ENCODE measurements at regions not wholly inside any gene's neighbourhood (a gene's known extent, or its start where the extent isn't known, plus 50 kb on each side); places are given as distances from the start of the nearest gene placed in this dataset.

GRCh38 chr10:62548686-62549085 is 174.5 kb downstream of the ZNF365 start:
- DNase-seq (ENCODE audit: low read depth), result no peak

DNA sequence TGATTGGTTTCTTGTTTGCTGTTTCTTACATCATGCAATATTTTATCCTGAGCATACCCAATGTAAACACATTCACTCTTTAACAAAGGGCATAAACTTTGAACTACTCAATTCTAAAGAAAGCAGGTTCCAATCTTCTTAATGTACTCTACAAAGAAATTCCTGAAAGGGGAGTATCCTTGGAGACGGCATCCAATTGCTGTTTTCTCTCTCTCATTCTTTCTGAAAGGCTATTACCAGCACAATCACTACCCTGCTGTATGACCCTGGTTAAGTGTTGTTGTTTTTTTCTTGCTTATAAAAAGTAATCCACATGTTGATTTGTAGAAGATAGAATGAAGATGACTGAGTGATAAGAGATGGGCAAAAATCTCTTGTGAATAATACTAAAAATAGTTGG is 176.0 kb downstream of the ZNF365 start:
- DNase-seq (ENCODE audit: low read depth), result no peak

GRCh38 chr10:62554632-62555199 is 180.5 kb downstream of the ZNF365 start:
- peak; percentile 5 for DNase-seq (ENCODE audit: low read depth)

GRCh38 chr10:62559481-62560200 is 185.5 kb downstream of the ZNF365 start:
- DNase-seq (ENCODE audit: low read depth), result no peak

DNA sequence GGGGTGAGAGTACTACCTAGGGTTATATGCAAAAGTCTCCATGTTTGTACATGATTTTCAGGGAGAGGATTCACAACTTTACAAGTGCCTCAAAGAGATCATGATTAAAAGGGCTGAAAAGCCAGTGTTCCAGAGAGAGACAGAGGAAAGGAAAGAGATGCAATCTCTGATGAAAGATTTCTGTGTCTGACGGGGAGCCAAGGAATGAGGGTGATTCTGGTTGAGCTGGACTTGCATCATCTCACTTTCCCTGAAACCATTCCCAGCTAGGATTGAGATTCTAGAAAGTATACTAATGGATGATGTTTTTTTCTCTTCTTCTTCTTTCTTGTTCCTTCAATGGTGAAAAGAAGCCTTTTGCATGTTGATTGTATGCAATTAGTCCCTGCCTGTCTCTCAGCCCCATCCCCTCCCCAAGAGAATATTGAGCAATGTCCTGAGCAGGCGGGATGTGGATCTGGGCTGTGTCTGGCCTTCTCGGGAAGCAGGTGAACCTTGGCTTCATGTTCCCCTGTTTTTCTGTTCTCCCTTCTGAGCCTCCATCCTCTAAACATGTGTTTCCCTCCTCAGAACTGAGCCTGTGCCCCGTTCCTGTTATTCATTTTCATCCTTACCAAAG is 186.1 kb downstream of the ZNF365 start:
- no peak for DNase-seq (ENCODE audit: low read depth)

- DNase-seq (ENCODE audit: low read depth), result no peak
These were observed 187.0 kb downstream of the ZNF365 start for GRCh38 chr10:62561151-62561550.

GRCh38 chr10:62562101-62562500 is 187.9 kb downstream of the ZNF365 start:
- DNase-seq (ENCODE audit: low read depth), result no peak

GRCh38 chr10:62562795-62563194 is 188.6 kb downstream of the ZNF365 start:
- no peak for DNase-seq (ENCODE audit: low read depth)

- no peak for DNase-seq (ENCODE audit: low read depth)
These were observed 199.8 kb downstream of the ZNF365 start for GRCh38 chr10:62573929-62574328.

DNA sequence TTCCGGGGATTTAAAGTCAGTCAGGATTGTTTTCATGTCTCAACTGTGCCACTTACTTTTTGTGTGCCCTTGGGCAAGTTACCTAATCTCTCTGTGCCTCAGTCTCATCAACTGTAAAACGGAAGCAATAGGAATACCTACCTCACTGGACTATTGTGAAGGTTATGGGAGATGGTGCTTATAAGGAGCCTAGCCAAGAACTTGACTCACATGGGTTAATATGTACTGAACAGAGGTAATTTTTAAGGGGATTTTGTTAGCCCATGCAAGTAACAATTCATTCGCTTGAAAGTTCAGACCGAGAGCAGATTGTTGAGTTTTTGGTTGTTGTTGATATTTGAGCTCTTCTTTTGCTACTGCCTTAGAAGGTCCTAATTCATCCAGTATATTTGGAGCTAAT is 202.9 kb downstream of the ZNF365 start:
- DNase-seq (ENCODE audit: low read depth), result no peak

DNA sequence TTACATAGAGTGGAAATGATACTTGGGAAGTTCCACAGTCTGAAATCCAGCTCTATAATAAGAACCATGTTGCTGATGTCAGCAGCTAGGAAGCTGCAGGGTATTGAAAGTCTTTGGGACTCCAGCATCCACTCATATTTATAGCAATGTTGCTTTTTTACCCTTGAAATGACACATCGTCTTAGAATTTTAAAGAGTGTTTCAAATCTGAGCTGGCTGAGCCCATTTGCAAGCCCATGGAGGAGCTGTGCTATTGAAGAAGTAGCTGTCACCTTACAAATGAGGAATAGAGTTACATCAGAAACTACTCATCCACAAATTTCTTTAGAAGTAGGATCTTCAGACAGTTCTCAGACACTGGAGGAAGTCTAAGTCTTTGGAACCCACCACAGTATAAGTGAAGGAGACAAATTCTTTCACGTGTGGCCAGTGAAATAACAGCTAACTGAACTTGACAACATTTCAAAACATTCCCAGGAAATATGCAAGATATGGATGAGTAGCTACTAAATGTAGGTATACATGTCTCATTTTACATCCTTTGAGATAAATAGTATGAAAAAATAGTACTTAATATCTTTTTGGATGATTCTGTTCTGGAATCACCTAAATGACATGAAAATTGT is 203.6 kb downstream of the ZNF365 start:
- no peak for DNase-seq (ENCODE audit: low read depth)

DNA sequence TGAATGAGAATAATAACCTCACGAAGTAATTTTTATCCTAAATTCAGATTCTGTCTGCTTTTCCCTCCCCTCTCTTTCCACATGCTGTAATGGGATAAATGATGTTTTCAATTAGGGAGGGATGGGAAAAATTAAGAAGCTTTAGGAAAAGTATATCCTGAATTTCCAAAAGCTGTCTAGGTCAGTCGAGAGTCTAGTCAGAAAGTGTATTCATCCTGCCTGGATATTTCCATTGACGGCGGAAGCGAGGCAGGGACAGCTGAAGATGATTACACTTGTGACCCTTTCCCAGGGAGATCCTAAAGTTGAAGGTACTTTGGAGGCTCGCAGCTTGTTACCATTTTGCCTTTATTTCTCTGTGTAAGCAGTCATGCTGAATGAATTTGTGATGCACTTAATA is 204.1 kb downstream of the ZNF365 start:
- DNase-seq (ENCODE audit: low read depth), result no peak

GRCh38 chr10:62578916-62579315 is 204.7 kb downstream of the ZNF365 start:
- no peak for DNase-seq (ENCODE audit: low read depth)

DNA sequence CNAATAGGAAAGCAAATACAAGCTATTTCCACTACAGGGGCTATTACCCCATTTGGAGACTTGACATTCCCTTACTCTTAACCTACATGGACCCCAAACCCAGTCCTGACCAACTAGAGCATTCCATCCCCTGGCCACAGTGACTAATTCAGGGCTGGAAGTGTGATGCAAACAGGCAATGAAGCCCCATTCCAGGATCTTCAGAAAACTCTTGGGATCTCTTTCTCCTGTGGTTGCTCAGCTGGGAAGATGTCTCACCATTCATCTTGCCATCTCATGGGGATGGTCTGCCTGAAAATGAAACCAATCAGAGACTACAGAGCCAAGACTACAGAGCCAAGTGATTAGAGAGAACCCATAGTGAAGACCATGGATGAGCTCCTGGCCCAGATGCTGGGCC is 206.2 kb downstream of the ZNF365 start:
- no peak for DNase-seq (ENCODE audit: low read depth)

- DNase-seq (ENCODE audit: low read depth), result no peak
These were observed 207.2 kb downstream of the ZNF365 start for GRCh38 chr10:62581351-62581750.

DNA sequence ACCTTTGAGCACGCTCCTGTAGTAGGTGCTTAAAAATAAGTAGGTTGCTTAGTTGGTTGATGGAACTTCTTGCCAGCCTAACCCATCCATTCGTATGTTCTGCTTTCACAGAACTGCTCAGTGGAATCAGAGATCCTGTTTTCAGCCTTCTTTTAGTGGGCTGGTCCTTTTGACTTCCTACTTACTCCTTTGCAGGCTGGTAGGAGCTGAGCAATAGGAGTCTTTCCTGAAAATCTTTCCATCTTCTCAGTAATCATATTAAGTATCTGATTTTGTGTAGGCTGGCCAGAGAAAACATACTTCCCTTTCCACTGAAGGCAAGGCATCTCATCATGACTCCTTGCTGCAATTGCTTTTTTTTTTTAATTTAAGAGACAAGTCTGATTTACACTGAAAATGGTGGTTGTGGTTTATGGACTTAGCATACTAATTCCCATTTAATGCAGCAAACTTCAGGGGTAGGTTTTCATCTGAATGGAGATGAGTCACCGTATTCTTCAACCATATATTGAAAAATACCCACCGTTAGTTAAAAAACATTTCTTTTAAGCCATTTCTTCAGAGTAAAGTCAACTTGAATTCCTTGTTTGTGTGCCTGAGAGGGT is 208.0 kb downstream of the ZNF365 start:
- no peak for DNase-seq (ENCODE audit: low read depth)

DNA sequence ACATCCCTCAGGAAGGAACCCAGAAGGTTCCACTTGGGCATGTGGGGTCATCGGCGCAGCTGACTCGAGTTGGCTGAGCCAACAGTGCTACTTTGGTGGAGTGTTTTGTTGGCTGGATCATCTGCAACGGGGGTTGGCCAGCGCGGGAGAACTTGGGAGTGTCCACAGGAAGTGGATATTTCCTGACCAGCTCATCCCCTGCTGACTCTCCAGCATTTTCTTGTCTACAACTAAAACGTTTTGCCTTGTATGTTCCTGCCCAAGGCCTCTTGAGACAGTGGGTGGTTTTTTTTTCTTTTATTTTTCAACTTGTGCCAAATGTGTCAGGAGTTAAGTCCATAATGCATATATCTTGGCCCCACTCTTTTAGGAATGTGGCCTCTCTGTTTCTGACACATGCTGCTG is 208.6 kb downstream of the ZNF365 start:
- no peak for DNase-seq (ENCODE audit: low read depth)

- no peak for DNase-seq (ENCODE audit: low read depth)
These were observed 209.9 kb downstream of the ZNF365 start for GRCh38 chr10:62583876-62584615.

DNA sequence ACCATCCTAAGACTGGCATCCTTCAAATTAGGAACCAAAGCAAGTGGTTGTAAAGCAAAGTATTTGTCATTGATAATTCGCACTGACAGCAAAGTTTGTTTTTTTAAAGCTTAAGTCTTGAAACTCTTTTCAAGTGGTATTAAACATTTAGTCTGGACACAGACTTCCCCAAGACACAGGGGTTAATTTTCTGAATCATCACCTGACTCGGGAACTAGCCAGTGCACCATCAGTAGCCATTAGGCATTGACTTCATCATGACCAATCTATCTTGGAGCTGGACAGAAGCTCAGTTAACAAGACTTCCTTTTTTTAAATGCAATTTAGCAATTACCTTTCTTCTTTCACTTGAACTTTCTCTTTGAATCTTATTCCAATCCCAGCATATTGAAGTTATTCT is 210.6 kb downstream of the ZNF365 start:
- DNase-seq (ENCODE audit: low read depth), result no peak

DNA sequence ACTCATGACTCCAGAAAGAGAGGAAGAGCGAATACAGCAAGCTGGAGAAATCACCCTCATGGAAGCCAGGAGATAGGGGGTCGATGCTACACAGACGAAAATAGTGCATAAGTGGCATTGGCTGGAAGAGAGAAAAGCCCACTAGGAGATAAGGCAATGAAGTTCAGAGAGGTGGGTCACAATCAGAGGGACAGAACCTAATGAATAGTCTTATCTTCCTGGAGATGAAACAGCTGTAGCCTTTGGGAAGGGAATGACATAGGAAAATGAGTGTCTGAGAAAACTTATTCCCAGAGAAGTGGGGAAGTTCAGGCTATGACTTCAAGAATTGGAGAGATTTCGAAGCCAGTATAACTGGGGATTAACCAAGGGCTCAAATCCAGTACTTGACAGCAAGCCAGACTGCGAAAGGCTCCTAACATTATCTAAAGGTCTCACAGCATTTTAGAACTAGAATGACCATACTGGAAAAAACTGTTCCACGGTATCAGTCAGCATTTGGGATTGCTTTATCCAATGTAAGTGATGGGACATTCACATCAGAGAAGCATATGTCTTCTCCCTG is 211.1 kb downstream of the ZNF365 start:
- no peak for DNase-seq (ENCODE audit: low read depth)

- no peak for DNase-seq (ENCODE audit: low read depth)
These were observed 212.8 kb downstream of the ZNF365 start for GRCh38 chr10:62587011-62587410.

DNA sequence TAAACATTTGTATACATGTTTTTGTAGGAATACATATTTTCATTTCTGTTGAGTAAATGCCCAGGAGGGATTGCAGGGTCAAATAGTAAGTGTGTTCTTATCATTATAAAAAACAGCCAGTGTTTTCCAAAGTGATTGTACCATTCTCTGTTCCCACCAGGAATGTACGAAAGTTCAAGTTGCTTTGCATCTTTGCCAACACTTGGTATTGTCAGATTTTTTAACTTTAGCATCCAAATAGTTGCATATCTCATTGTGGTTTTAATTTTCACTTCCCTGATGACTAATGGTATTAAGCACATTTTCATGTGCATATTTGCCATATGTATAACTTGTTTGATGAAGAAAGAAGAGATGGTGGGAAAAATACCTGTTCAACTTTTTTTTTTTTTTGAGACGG is 213.9 kb downstream of the ZNF365 start:
- no peak for DNase-seq (ENCODE audit: low read depth)
